Fibroblast of mammary gland (primary cell): ENCODE measurements at regions not wholly inside any gene's neighbourhood (a gene's known extent, or its start where the extent isn't known, plus 50 kb on each side); places are given as distances from the start of the nearest gene placed in this dataset.

ENCODE experiments used
- DNase-seq: peaks from one replicate; pipeline ENCODE4 v3.0.0-alpha.2; 2010; ENCODE audit warnings: low read depth
- H3K4me3 ChIP-seq: 2 replicates; pipeline ENCODE4 v1.5.1; 2011; ENCODE audit warnings: low read depth, mild to moderate bottlenecking, low read length, moderate library complexity; ENCODE audit not compliant: control insufficient read depth
- CTCF ChIP-seq: conservative IDR thresholded peaks from 2 replicates; pipeline ENCODE4 v1.5.1; 2011; ENCODE audit warnings: low read depth, low read length, inconsistent platforms; ENCODE audit not compliant: control insufficient read depth, insufficient read depth

GRCh38 chr3:105013657-105014056 lies 353.1 kb upstream of the ALCAM start:
- TF ChIP-seq CTCF = no peak
- no peak overlapping the region for H3K4me3 ChIP-seq
- no peak for DNase-seq

- DNase-seq = peak; percentile 17
- H3K4me3 ChIP-seq = no peak overlapping the region
- no peak for TF ChIP-seq CTCF
Measured at GRCh38 chr3:105014631-105015030, 352.1 kb upstream of the ALCAM start.

GRCh38 chr3:105022813-105023212 lies 343.9 kb upstream of the ALCAM start:
- TF ChIP-seq CTCF = no peak
- no peak overlapping the region for H3K4me3 ChIP-seq
- DNase-seq = no peak

GRCh38 chr3:105030211-105030610 lies 336.5 kb upstream of the ALCAM start:
- H3K4me3 ChIP-seq = no peak overlapping the region
- no peak for DNase-seq
- TF ChIP-seq CTCF = no peak

- H3K4me3 ChIP-seq = no peak overlapping the region
- no peak for TF ChIP-seq CTCF
- DNase-seq = no peak
Measured at GRCh38 chr3:105032541-105032940, 334.2 kb upstream of the ALCAM start.

GRCh38 chr3:105033081-105033480 lies 333.6 kb upstream of the ALCAM start:
- H3K4me3 ChIP-seq = no peak overlapping the region
- no peak for TF ChIP-seq CTCF
- DNase-seq = no peak

GRCh38 chr3:105039004-105039403 lies 327.7 kb upstream of the ALCAM start:
- no peak for TF ChIP-seq CTCF
- H3K4me3 ChIP-seq = no peak overlapping the region
- DNase-seq = no peak
